ENCODE measurements at regions not wholly inside any gene's neighbourhood (a gene's known extent, or its start where the extent isn't known, plus 50 kb on each side); places are given as distances from the start of the nearest gene placed in this dataset.
"Not testable (repeated sequence)": the region's sequence is repeated elsewhere in the genome, so short reads cannot be mapped to it uniquely, and the experiment has no call there.

- H3K4me3 ChIP-seq (ENCODE audit: control insufficient read depth in 1 of 2, extremely low read depth in 1 of 2, low read length in 1 of 2) = no peak overlapping the region
- WGBS (ENCODE audit: insufficient coverage) = no CpG with 5 or more reads among the region's 4 CpGs
- CTCF ChIA-PET = no interaction called here
- H3K27me3 ChIP-seq (replicated peaks in 1 of 2; ENCODE audit: control insufficient read depth in 2 of 2, extremely low read depth in 1 of 2, insufficient read depth in 2 of 2, low read length in 1 of 2) = no peaks in the 10 kb centered on the region
- no peaks in the 10 kb centered on the region for H3K9me3 ChIP-seq
- no peaks in the 10 kb centered on the region for H3K36me3 Mint-ChIP-seq
- no peak for DNase-seq
- ATAC-seq (replicated peaks in 1 of 4) = no peak
- H3K9me3 Mint-ChIP-seq = peaks cover 5 to 24% (median 7%) of the 10 kb centered on the region in 3 donors
- no peak overlapping the region for H3K4me3 Mint-ChIP-seq
- H3K4me1 ChIP-seq (ENCODE audit: control insufficient read depth in 1 of 2, extremely low read depth in 1 of 2, insufficient read depth in 2 of 2, low read length in 2 of 2) = no peaks in the 10 kb centered on the region
- H3K27me3 Mint-ChIP-seq = no peaks in the 10 kb centered on the region
- no peaks in the 10 kb centered on the region for H3K36me3 ChIP-seq (ENCODE audit: control insufficient read depth in 2 of 2, extremely low read depth in 1 of 2, insufficient read depth in 1 of 2, low read length in 1 of 2)
- POLR2A ChIA-PET = no interaction called here
- H3K27ac Mint-ChIP-seq = no peak overlapping the region
- H3K4me1 Mint-ChIP-seq = no peaks in the 10 kb centered on the region
- H3K27ac ChIP-seq (ENCODE audit: low read length) = no peak overlapping the region
These were observed 224.2 kb downstream of the CNTN3 start for GRCh38 chr3:74390121-74390877.

GRCh38 chr3:74387111-74387735 lies 227.2 kb downstream of the CNTN3 start:
- H3K36me3 Mint-ChIP-seq = no peaks in the 10 kb centered on the region
- no peak overlapping the region for H3K4me3 Mint-ChIP-seq
- H3K4me1 Mint-ChIP-seq = no peaks in the 10 kb centered on the region
- no peaks in the 10 kb centered on the region for H3K36me3 ChIP-seq (ENCODE audit: control insufficient read depth in 2 of 2, extremely low read depth in 1 of 2, insufficient read depth in 1 of 2, low read length in 1 of 2)
- H3K27ac Mint-ChIP-seq = no peak overlapping the region
- no peaks in the 10 kb centered on the region for H3K27me3 ChIP-seq (replicated peaks in 1 of 2; ENCODE audit: control insufficient read depth in 2 of 2, extremely low read depth in 1 of 2, insufficient read depth in 2 of 2, low read length in 1 of 2)
- no peaks in the 10 kb centered on the region for H3K9me3 ChIP-seq
- no peak for DNase-seq
- H3K27ac ChIP-seq (ENCODE audit: low read length) = no peak overlapping the region
- H3K4me1 ChIP-seq (ENCODE audit: control insufficient read depth in 1 of 2, extremely low read depth in 1 of 2, insufficient read depth in 2 of 2, low read length in 2 of 2) = no peaks in the 10 kb centered on the region
- POLR2A ChIA-PET = no interaction called here
- peaks cover 10 to 16% (median 11%) of the 10 kb centered on the region in 3 donors for H3K9me3 Mint-ChIP-seq
- no peak overlapping the region for H3K4me3 ChIP-seq (ENCODE audit: control insufficient read depth in 1 of 2, extremely low read depth in 1 of 2, low read length in 1 of 2)
- ATAC-seq (replicated peaks in 1 of 4) = no peak
- CTCF ChIA-PET = no interaction called here
- no peaks in the 10 kb centered on the region for H3K27me3 Mint-ChIP-seq
- no CpG with 5 or more reads among the region's 2 CpGs for WGBS (ENCODE audit: insufficient coverage)

- H3K27ac Mint-ChIP-seq = no peak overlapping the region
- H3K27me3 Mint-ChIP-seq = no peaks in the 10 kb centered on the region
- ChIA-PET CTCF (no interaction called here), POLR2A (no interaction called here)
- Histone ChIP-seq H3K27me3 (replicated peaks in 1 of 2; ENCODE audit: control insufficient read depth in 2 of 2, extremely low read depth in 1 of 2, insufficient read depth in 2 of 2, low read length in 1 of 2) (no peaks in the 10 kb centered on the region), H3K4me3 (ENCODE audit: control insufficient read depth in 1 of 2, extremely low read depth in 1 of 2, low read length in 1 of 2) (no peak overlapping the region), H3K4me1 (ENCODE audit: control insufficient read depth in 1 of 2, extremely low read depth in 1 of 2, insufficient read depth in 2 of 2, low read length in 2 of 2) (no peaks in the 10 kb centered on the region), H3K27ac (ENCODE audit: low read length) (no peak overlapping the region), H3K36me3 (ENCODE audit: control insufficient read depth in 2 of 2, extremely low read depth in 1 of 2, insufficient read depth in 1 of 2, low read length in 1 of 2) (no peaks in the 10 kb centered on the region), H3K9me3 (no peaks in the 10 kb centered on the region)
- no CpG with 5 or more reads among the region's 4 CpGs for WGBS (ENCODE audit: insufficient coverage)
- no peak overlapping the region for H3K4me3 Mint-ChIP-seq
- DNase-seq (no peak), ATAC-seq (replicated peaks in 1 of 4) (no peak)
- H3K36me3 Mint-ChIP-seq = no peaks in the 10 kb centered on the region
- peaks cover 7 to 17% (median 16%) of the 10 kb centered on the region in 3 donors for H3K9me3 Mint-ChIP-seq
- no peaks in the 10 kb centered on the region for H3K4me1 Mint-ChIP-seq
These were observed 230.3 kb downstream of the CNTN3 start for GRCh38 chr3:74384159-74384558.

GRCh38 chr3:74377669-74378068 lies 236.8 kb downstream of the CNTN3 start:
- H3K9me3 ChIP-seq = no peaks in the 10 kb centered on the region
- DNase-seq (no peak), ATAC-seq (replicated peaks in 1 of 4) (no peak)
- no peaks in the 10 kb centered on the region for H3K4me1 ChIP-seq (ENCODE audit: control insufficient read depth in 1 of 2, extremely low read depth in 1 of 2, insufficient read depth in 2 of 2, low read length in 2 of 2)
- no peak overlapping the region for H3K4me3 ChIP-seq (ENCODE audit: control insufficient read depth in 1 of 2, extremely low read depth in 1 of 2, low read length in 1 of 2)
- CTCF ChIA-PET = no interaction called here
- H3K27ac Mint-ChIP-seq = no peak overlapping the region
- POLR2A ChIA-PET = no interaction called here
- H3K36me3 Mint-ChIP-seq = no peaks in the 10 kb centered on the region
- H3K4me1 Mint-ChIP-seq = no peaks in the 10 kb centered on the region
- H3K27me3 Mint-ChIP-seq = no peaks in the 10 kb centered on the region
- H3K27me3 ChIP-seq (replicated peaks in 1 of 2; ENCODE audit: control insufficient read depth in 2 of 2, extremely low read depth in 1 of 2, insufficient read depth in 2 of 2, low read length in 1 of 2) = no peaks in the 10 kb centered on the region
- no peak overlapping the region for H3K4me3 Mint-ChIP-seq
- H3K27ac ChIP-seq (ENCODE audit: low read length) = no peak overlapping the region
- H3K36me3 ChIP-seq (ENCODE audit: control insufficient read depth in 2 of 2, extremely low read depth in 1 of 2, insufficient read depth in 1 of 2, low read length in 1 of 2) = no peaks in the 10 kb centered on the region
- peaks cover 18 to 22% (median 20%) of the 10 kb centered on the region in 3 donors for H3K9me3 Mint-ChIP-seq

GRCh38 chr3:74376323-74376722 lies 238.1 kb downstream of the CNTN3 start:
- H3K27ac ChIP-seq (ENCODE audit: low read length); ATAC-seq (replicated peaks in 1 of 4); H3K4me1 ChIP-seq (ENCODE audit: control insufficient read depth in 1 of 2, extremely low read depth in 1 of 2, insufficient read depth in 2 of 2, low read length in 2 of 2); H3K4me3 Mint-ChIP-seq; DNase-seq; H3K4me1 Mint-ChIP-seq; H3K9me3 ChIP-seq; H3K27me3 Mint-ChIP-seq; H3K27ac Mint-ChIP-seq; H3K27me3 ChIP-seq (replicated peaks in 1 of 2; ENCODE audit: control insufficient read depth in 2 of 2, extremely low read depth in 1 of 2, insufficient read depth in 2 of 2, low read length in 1 of 2); CTCF ChIA-PET; H3K36me3 Mint-ChIP-seq; H3K4me3 ChIP-seq (ENCODE audit: control insufficient read depth in 1 of 2, extremely low read depth in 1 of 2, low read length in 1 of 2); POLR2A ChIA-PET; H3K36me3 ChIP-seq (ENCODE audit: control insufficient read depth in 2 of 2, extremely low read depth in 1 of 2, insufficient read depth in 1 of 2, low read length in 1 of 2): not testable (repeated sequence)
- WGBS (ENCODE audit: insufficient coverage) = 60% methylated on average over 1 of the region's 2 CpGs
- peaks cover 16 to 31% (median 22%) of the 10 kb centered on the region in 3 donors for H3K9me3 Mint-ChIP-seq

DNA sequence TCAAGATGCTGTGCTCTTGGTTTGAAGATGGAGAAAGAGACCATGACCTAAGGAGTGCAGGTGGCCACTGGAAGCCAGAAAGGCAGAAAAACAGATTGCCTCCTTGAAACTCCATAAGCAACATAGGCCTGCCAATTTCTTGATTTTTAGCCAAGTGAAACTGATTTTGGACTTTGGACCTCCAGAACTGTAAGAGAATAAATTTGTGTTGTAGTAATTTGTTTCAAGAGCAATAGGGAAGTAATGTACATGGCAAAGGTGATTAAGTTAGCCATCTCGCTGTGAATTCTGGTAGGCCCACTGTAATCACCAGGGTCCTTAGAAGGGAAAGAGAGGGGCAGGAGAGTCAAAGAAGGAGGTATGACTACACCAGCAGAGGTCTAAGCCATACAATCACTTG lies 238.8 kb downstream of the CNTN3 start:
- no peak overlapping the region for H3K4me3 ChIP-seq (ENCODE audit: control insufficient read depth in 1 of 2, extremely low read depth in 1 of 2, low read length in 1 of 2)
- CTCF ChIA-PET = no interaction called here
- Mint-ChIP-seq H3K4me3 (no peak overlapping the region), H3K27ac (no peak overlapping the region), H3K36me3 (no peaks in the 10 kb centered on the region), H3K27me3 (no peaks in the 10 kb centered on the region), H3K9me3 (peaks cover 14 to 31% (median 18%) of the 10 kb centered on the region in 3 donors), H3K4me1 (no peaks in the 10 kb centered on the region)
- no peaks in the 10 kb centered on the region for H3K4me1 ChIP-seq (ENCODE audit: control insufficient read depth in 1 of 2, extremely low read depth in 1 of 2, insufficient read depth in 2 of 2, low read length in 2 of 2)
- WGBS (ENCODE audit: insufficient coverage) = 78% methylated on average over 1 of the region's 1 CpG
- DNase-seq (no peak), ATAC-seq (replicated peaks in 1 of 4) (no peak)
- H3K27me3 ChIP-seq (replicated peaks in 1 of 2; ENCODE audit: control insufficient read depth in 2 of 2, extremely low read depth in 1 of 2, insufficient read depth in 2 of 2, low read length in 1 of 2) = no peaks in the 10 kb centered on the region
- H3K27ac ChIP-seq (ENCODE audit: low read length) = no peak overlapping the region
- no peaks in the 10 kb centered on the region for H3K9me3 ChIP-seq
- POLR2A ChIA-PET = no interaction called here
- H3K36me3 ChIP-seq (ENCODE audit: control insufficient read depth in 2 of 2, extremely low read depth in 1 of 2, insufficient read depth in 1 of 2, low read length in 1 of 2) = no peaks in the 10 kb centered on the region
